HG03139 (cell line): ENCODE measurements at regions not wholly inside any gene's neighbourhood (a gene's known extent, or its start where the extent isn't known, plus 50 kb on each side); places are given as distances from the start of the nearest gene placed in this dataset.

Experiments used
- ATAC-seq: cut with Tn5 transposase; IDR thresholded peaks from one replicate; pipeline ENCODE4 v1.9.1; 2021; ENCODE audit not compliant: unreplicated experiment

- ATAC-seq, result no peak
Observed at GRCh38 chr2:37588316-37588777, 83.1 kb downstream of the CDC42EP3 start.

DNA sequence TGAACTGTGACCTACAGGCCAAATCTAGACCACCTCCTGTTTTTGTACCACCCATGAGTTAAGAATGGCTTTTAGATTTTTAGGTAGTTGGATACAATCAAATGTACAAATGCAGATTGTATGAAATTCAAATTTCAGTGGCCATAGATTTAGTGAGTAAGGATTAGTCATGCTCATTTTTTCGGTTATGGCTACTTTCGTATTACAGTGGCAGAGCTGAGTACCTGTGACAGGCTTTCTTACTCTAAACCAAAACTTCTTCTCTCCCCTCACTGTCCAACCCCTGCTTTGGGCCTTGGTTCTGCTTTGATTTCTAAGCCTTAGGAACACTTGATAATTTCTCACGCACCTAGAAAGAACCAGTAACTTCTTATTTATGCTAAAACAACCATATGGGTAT, 82.1 kb downstream of the CDC42EP3 start:
- ATAC-seq, result no peak

DNA sequence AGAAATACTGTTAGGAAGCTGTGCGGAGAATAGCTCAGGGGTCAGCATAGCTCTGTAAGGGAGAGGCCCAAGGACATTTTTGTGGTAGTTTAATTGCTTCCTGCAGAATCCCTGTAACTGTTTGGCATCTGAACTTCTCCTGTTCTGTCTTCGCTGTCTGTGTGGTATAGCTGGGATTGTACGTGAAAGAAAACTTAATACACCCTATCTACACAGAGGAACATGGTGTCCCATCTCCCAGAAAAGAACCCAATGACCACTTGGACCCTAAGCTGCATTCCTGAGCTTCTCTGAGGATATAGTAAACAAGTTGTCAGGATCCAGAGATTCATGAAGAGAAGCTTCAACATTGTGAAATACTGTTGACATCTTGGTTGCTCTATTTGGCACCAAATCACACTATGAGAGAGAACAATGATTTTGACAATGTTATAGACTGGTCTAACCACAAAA, 81.3 kb downstream of the CDC42EP3 start:
- ATAC-seq, result no peak
